TTC549 (cell line): ENCODE measurements at regions not wholly inside any gene's neighbourhood (a gene's known extent, or its start where the extent isn't known, plus 50 kb on each side); places are given as distances from the start of the nearest gene placed in this dataset.
"Not testable (repeated sequence)": the region's sequence is repeated elsewhere in the genome, so short reads cannot be mapped to it uniquely, and the experiment has no call there.

Source experiments
- FAIRE-seq: peaks from 2 replicates; lab custom pipeline; 2012; peaks lifted over from hg19 to GRCh38; lab: Jason Lieb, UNC

GRCh38 chr2:89797320-89798038 lies 1106.0 kb downstream of the RPIA start:
- FAIRE-seq: no peak

- not testable (repeated sequence) for FAIRE-seq
Measured at GRCh38 chr2:89801207-89801606, 1109.7 kb downstream of the RPIA start.

GRCh38 chr2:89806363-89806762 lies 1114.9 kb downstream of the RPIA start:
- FAIRE-seq: not testable (repeated sequence)

GRCh38 chr2:89811295-89811694 lies 1119.8 kb downstream of the RPIA start:
- no peak for FAIRE-seq

GRCh38 chr2:89811910-89812309 lies 1120.4 kb downstream of the RPIA start:
- not testable (repeated sequence) for FAIRE-seq

- not testable (repeated sequence) for FAIRE-seq
Measured at GRCh38 chr2:89814359-89814758, 1122.9 kb downstream of the RPIA start.

GRCh38 chr2:89818873-89819272 lies 1127.4 kb downstream of the RPIA start:
- no peak for FAIRE-seq

GRCh38 chr2:89819809-89820208 lies 1128.3 kb downstream of the RPIA start:
- FAIRE-seq: no peak

GRCh38 chr2:89820248-89820647 lies 1128.8 kb downstream of the RPIA start:
- no peak for FAIRE-seq

- FAIRE-seq: no peak
Measured at GRCh38 chr2:89821455-89821945, 1130.0 kb downstream of the RPIA start.

- FAIRE-seq: not testable (repeated sequence)
Measured at GRCh38 chr2:89822342-89822741, 1130.9 kb downstream of the RPIA start.

GRCh38 chr2:89823556-89823955 lies 1132.1 kb downstream of the RPIA start:
- FAIRE-seq: no peak

- FAIRE-seq: no peak
Measured at GRCh38 chr2:89825034-89825433, 1133.6 kb downstream of the RPIA start.

- FAIRE-seq: not testable (repeated sequence)
Measured at GRCh38 chr2:89826741-89827140, 1135.3 kb downstream of the RPIA start.

GRCh38 chr2:89827829-89828228 lies 1136.4 kb downstream of the RPIA start:
- FAIRE-seq: not testable (repeated sequence)

- not testable (repeated sequence) for FAIRE-seq
Measured at GRCh38 chr2:89828416-89828815, 1136.9 kb downstream of the RPIA start.

GRCh38 chr2:89828961-89829631 lies 1137.6 kb downstream of the RPIA start:
- not testable (repeated sequence) for FAIRE-seq

- no peak for FAIRE-seq
Measured at GRCh38 chr2:89829828-89830227, 1138.4 kb downstream of the RPIA start.

- FAIRE-seq: not testable (repeated sequence)
Measured at GRCh38 chr2:89830341-89831218, 1139.1 kb downstream of the RPIA start.

- no peak for FAIRE-seq
Measured at GRCh38 chr2:89831641-89832498, 1140.4 kb downstream of the RPIA start.

- no peak for FAIRE-seq
Measured at GRCh38 chr2:89833116-89833779, 1141.8 kb downstream of the RPIA start.
